ENCODE measurements at regions not wholly inside any gene's neighbourhood (a gene's known extent, or its start where the extent isn't known, plus 50 kb on each side); places are given as distances from the start of the nearest gene placed in this dataset.
"Not testable (repeated sequence)": the region's sequence is repeated elsewhere in the genome, so short reads cannot be mapped to it uniquely, and the experiment has no call there.

GRCh38 chrX:39493168-39493567 is 604.6 kb downstream of the BCOR start:
- H3K27ac ChIP-seq = no peak overlapping the region
- peaks cover 0 to 5% of the 10 kb centered on the region in 2 donors for H3K4me1 ChIP-seq
- no peaks in the 10 kb centered on the region for H3K36me3 ChIP-seq
- no peak for TF ChIP-seq CTCF (IDR thresholded peaks at IDR 0.05)
- no peaks in the 10 kb centered on the region for H3K27me3 ChIP-seq
- no peak for DNase-seq (ENCODE audit: low spot score)
- H3K4me3 ChIP-seq = no peak overlapping the region
- no peaks in the 10 kb centered on the region for H3K9me3 ChIP-seq

GRCh38 chrX:39497117-39497516 is 600.6 kb downstream of the BCOR start:
- not testable (repeated sequence) for DNase-seq (ENCODE audit: low spot score); H3K4me3 ChIP-seq; H3K27me3 ChIP-seq; H3K27ac ChIP-seq; H3K4me1 ChIP-seq; H3K9me3 ChIP-seq; H3K36me3 ChIP-seq

DNA sequence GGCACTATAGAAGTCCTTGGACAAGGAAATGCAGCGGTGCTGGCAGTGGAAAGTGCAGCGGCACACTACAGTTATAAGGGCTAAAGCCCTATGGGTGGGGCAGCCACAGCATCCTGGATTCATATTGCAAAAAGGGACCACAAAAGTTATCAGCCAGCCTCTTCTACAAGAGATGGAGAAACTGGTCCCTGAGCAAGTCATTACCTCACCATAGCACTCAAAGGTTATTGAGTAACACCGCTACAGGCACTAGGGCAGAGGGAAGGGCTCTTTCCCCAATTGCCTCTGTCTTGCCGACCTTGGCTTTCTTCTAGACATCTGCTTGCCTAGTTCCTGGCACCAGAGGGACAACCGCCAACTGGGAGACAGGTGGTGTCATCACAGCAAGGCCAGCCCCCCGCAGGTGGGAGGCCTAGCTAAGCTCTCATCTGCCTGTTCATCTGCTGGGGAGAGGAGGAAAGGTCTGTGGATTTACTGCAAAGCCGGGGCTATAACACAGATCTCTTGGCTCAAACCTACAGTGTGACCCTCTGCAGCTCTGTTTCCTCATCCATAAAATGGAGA is 600.0 kb downstream of the BCOR start:
- no peaks in the 10 kb centered on the region for H3K36me3 ChIP-seq
- no peak for TF ChIP-seq CTCF (IDR thresholded peaks at IDR 0.05)
- H3K27me3 ChIP-seq = no peaks in the 10 kb centered on the region
- no peak overlapping the region for H3K27ac ChIP-seq
- DNase-seq (ENCODE audit: low spot score) = no peak
- no peak overlapping the region for H3K4me3 ChIP-seq
- H3K4me1 ChIP-seq = peaks cover 0 to 2% of the 10 kb centered on the region in 2 donors
- H3K9me3 ChIP-seq = peaks cover 0 to 3% of the 10 kb centered on the region in 2 donors

- Histone ChIP-seq H3K27me3 (no peaks in the 10 kb centered on the region), H3K4me1 (no peaks in the 10 kb centered on the region), H3K27ac (no peak overlapping the region), H3K36me3 (no peaks in the 10 kb centered on the region), H3K9me3 (peaks cover 0 to 3% of the 10 kb centered on the region in 2 donors), H3K4me3 (no peak overlapping the region)
- DNase-seq (ENCODE audit: low spot score) = no peak
- TF ChIP-seq CTCF (IDR thresholded peaks at IDR 0.05) = no peak
Measured at GRCh38 chrX:39499996-39500395, 597.8 kb downstream of the BCOR start.

DNA sequence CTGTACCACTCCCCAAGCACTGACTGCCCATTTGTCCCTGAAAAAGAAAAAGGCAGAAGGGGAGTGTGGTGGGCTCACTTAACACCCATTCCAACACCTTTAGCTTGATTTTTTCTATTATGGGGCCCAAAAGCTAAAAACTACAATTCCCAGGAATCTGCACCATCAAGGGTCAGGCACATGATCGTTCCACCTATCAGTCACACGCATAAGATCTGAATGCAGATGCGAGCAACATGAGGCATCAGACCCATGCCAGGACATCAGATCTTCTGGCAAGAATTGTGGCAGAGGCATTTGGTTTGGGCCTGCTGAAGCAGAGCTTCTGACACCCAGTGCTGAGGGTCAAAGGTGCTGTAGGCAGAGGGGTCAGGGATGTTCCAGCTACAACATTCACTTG is 595.9 kb downstream of the BCOR start:
- no peaks in the 10 kb centered on the region for H3K4me1 ChIP-seq
- H3K36me3 ChIP-seq = no peaks in the 10 kb centered on the region
- H3K9me3 ChIP-seq = peaks cover 3 to 5% of the 10 kb centered on the region in 2 donors
- no peaks in the 10 kb centered on the region for H3K27me3 ChIP-seq
- TF ChIP-seq CTCF (IDR thresholded peaks at IDR 0.05) = no peak
- no peak overlapping the region for H3K27ac ChIP-seq
- no peak for DNase-seq (ENCODE audit: low spot score)
- H3K4me3 ChIP-seq = no peak overlapping the region

GRCh38 chrX:39502486-39502885 is 595.3 kb downstream of the BCOR start:
- no peak for TF ChIP-seq CTCF (IDR thresholded peaks at IDR 0.05)
- Histone ChIP-seq H3K4me1 (no peaks in the 10 kb centered on the region), H3K27me3 (no peaks in the 10 kb centered on the region), H3K27ac (no peak overlapping the region), H3K36me3 (no peaks in the 10 kb centered on the region), H3K4me3 (no peak overlapping the region), H3K9me3 (peaks cover 3 to 5% of the 10 kb centered on the region in 2 donors)
- DNase-seq (ENCODE audit: low spot score) = no peak

Measured in right atrium auricular region (tissue), 2 donors.